Fibroblast of skin of back (primary cell): ENCODE measurements at regions not wholly inside any gene's neighbourhood (a gene's known extent, or its start where the extent isn't known, plus 50 kb on each side); places are given as distances from the start of the nearest gene placed in this dataset.

Experiments used
- DNase-seq: peaks from one replicate; pipeline ENCODE4 v3.0.0-alpha.2; 2013

DNA sequence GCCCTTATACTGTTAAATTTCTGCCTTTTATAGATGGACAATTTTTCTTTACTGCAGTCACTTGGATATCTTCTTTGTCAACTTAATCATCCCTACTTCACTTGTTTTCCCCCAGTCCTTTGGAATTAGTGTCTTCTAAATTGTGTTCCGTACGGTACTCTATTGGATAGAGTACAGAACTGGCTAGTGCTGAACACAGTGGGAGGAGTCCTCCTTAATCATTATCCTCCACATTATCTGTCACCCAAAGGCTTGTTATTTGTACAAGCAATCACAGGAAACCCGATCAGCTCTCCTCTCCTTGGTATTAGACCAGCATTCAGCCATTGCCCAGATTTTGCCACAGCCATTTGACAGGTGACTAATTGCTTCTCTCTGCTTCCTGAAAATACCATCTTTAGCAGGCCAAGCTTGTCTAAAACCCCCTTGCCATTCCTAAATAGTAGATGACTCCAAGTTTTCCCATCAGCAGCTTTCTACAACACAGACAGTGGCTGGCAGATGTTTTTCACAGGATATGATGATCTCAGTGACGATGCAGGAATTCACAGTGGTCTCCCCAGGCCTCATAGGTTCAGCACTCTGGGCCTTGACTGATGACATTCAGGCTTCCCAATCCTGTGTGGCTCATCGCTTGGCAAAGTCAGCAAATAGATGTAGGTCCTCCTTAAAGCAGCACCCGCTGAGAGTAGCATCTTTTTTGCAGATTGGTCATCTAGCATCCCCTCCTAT lies 216.0 kb upstream of the RGS6 start:
- peak; percentile 92 for DNase-seq

DNA sequence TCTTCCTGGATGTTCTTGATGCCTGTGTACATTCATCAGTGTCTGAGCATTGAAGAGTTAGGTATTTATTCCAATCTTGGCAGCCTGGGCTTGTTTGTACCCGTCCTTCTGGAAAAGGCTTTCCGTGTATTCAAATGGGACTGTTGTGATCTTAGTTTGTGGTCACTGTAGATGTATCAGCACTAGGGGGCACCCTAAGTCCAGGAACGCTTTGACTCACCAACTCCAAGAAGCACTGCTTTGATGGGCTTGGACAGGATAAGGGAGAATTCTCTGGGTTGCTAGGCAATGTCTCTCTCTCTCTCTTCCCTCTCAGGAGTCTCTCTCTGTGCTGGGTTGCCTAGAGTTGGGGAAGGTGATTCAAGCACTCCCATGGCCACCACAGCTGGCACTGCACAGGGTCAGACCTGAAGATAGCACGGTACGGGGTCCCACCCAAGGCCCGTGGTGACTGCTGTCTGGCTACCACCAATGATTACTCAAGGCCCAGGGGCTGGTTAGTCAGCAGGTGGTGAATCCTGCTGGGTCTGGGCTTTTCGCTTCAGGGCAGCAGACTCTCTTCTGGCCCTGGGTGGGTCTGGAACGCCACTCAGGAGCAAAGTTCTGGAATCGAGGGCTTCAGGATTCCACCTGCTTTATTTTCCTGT lies 211.1 kb upstream of the RGS6 start:
- peak; percentile 78 for DNase-seq

DNA sequence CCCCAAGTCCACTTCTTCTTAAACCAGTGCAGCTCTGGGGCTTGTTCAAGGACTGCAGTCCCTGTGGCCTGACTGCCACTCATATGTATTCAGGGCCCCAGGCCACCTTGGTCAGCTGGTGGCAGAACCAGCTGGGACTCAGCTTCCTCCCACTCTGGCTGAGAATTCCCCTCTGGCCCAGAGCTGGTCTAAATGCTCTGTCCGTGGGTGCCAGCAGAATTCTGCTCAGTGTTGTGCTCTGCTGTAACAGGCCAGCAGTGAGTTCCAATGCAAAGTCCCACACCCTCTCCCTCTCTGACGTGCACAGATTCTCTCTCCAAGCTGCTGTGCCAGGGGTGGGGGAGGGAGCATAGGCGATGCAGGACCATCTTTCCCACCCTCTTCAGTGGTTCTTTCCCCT lies 210.4 kb upstream of the RGS6 start:
- DNase-seq = no peak

DNA sequence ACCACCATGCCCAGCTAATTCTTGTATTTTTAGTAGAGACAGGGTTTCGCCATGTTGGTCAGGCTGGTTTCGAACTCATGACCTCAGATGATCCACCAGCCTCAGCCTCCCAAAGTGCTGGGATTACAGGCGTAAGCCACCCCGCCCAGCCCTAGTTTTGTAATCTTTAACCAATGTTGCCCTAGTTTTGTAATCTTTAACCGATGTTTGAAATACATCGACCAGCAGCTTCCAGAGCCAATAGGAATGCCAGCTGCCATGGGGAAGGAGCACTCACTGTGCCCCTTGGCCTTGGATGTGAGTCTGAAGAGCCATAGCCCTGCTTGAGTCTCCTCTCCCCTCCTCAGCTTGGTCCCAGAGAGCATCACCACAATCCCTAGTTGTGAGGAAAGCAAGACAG lies 209.3 kb upstream of the RGS6 start:
- no peak for DNase-seq

DNA sequence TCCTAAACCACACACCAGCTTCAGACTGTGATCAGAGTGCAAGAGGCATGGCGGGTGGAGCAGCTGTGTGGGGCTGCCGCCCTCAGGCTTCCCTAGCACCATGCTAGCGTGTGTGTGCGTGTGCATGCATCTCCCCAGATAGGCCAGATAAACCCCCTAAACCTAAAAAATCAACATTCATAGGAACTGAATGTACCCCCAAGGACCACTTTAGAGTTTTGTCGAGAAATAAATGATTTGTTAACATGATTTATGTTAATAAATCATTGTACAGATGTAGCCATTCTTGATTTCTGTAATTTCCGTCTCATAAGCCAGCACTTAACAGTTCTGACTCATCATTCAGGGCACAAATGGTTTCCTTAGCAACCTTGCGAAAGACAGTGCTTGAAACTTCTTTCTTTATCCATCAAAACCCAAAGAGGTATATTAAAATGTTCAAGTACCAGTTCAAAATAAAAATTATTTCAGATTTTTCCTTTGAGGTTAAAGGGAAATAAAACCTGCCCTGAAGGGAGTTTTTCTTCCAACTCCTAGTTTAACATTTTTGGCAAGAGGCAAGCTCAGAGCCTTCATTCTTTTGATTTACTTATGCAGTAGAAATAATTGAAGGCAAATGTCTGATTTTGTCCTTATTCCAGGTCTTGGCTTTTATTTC lies 206.2 kb upstream of the RGS6 start:
- peak; percentile 71 for DNase-seq

DNA sequence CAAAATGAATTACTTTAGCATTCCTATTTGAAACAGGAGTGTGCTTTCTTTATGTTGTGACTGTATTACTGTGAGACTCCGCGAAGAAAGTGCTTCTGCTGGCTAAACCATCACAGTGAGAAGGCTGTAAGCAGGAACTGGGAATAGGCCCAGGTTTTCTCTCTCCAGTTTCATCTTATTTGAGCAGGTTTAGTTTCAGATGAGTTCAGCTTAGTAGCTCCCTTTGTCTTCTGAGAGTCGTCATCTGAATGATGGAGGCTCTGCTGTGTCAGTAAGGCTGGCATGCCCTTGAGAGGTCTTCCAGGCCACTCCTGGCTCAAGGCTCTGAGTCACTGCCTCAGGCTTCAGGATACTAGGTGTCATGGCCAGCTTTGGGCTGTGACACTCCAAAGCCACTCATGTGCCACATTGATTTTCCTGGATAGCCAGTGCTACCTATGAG lies 205.6 kb upstream of the RGS6 start:
- peak; percentile 41 for DNase-seq

DNA sequence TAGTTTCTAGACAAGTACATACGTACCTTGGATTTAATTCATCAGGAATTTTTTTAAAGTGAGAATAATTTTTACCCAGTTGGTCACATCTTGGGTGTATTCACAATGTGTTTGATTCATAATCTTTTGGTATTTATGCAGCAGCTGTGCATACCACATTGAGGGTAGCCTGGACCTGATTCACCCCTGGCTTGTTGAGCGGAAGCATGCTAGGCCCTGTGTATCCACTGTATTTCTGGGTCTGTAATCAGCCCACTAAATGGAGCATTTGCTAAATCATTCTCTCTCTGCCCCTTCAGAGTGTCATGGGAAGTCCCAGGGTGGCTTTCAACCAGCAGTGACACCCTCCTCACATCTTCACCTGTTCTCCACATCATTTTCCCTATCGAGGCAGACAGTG lies 203.8 kb upstream of the RGS6 start:
- peak; percentile 46 for DNase-seq

DNA sequence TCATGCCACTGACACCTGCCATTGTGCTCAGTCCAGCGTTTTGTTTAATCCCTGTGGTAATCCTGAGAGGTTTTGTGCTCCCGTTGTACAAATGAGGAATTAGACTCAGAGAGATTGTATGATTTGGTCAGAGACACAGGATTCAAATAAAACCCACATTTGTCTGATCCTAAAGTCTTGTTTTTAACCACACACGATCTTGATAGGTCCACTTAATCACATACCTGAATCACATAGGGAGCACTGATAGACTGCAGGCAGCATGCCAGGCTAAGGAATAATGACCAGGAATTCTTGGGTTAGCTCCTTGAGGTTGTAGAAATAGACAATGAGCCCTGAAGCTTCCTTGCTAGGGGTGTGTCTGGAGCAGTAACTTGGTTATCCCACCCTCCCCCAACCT lies 202.6 kb upstream of the RGS6 start:
- DNase-seq = no peak

DNA sequence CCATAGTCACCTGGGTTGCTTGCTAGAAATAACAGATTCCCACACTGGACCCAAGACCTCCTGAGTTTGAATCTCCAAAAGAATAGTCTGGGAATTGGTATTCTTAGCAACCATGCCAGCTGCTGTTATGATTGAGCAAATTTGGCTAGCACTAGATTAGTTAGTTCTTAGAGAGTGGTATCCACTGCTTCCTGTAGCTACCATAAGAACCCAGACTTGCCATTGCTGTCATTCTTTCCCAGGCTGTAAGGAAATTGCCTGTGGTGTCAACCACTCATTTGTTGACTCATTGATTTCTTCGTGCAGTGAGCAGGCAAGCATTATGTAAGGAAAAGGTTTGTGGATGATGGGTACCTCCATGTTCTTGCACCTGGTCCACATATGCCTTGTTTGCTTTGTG lies 201.8 kb upstream of the RGS6 start:
- DNase-seq = peak; percentile 66

DNA sequence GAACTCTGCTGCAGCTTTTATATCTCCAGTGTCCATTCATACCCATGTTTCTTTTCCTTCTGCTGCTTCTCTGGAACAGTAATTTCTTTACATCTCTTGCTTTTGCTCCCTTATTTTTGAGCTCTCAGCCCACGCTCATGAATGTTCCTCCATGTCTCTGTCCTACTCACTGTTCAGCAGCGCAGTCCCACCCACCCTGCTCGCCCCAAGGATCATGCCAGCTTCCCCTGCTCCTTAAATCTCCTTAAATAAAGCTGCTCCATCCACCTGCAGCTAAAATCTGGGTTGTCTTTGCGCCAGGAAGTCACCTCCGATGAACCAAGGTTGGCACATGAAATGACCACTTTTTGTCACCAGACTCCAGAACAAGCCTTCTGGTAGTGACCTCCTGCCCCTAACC lies 201.1 kb upstream of the RGS6 start:
- DNase-seq = no peak

DNA sequence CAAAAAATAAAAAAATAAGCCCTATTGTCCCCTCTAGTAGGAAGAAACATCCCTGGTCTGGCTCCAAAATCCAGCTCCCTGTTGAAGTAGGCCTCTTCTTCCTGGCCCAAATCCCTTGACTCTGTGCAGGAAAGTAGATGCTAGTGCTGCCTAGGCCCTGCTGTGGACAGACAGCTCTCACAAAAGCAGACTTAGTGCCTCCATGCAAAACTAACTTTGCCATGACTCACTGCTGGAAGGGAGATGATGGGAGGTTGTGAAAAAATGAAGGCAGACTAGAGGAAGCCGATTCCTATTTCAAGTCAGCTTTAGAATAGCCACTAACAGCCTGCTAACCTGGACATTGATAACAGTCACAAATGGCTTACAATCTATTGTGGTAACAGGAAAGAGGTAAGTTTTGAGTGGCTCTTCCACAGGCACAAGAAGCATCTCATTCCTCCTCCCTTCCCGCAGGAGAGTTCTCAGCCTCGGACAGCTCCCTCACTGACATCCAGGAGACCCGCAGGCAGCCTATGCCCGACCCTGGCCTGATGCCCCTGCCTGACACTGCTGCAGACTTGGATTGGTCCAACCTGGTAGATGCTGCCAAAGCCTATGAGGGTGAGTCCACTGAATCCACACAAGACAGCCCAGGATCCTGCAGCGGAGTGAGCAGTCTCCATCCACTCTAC lies 198.9 kb upstream of the RGS6 start:
- DNase-seq = peak; percentile 78

DNA sequence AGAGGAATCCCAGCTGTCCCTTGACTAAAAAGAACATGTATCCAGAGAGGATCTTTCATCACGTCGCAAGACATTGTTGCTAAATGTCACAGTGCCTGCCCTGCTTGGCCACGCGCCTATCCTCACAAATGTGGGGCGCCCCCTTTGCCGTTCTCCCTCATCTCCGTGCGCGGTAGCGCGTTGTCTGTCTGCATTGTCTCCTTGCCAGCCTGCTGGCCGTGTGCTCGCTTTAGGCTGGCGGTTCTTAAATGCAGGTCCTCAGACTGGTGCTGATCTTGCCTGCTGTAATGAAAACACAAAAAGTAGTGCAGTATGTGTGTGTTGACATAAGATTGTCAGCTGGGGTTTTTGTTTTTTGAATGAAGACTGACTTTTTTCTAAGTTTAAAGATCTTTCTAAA lies 198.2 kb upstream of the RGS6 start:
- no peak for DNase-seq

DNA sequence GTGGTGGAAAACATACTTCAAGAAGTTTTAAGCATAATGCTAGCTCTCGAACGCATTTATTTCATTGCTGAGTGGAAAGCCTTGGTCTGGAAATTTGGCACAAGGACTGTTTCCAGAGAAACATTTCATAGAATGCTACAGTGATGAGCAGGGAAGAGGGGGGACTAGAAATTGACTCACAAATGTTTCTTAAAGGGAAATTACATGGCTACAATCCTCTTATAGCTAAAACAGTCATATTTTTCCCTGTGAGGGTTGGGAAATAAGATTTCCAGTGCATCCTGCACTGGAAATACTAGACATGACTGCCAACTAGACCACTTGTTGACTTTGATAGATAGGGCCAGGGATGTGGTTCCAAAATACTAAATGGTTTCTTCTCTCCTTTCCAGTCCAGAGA lies 197.3 kb upstream of the RGS6 start:
- no peak for DNase-seq

DNA sequence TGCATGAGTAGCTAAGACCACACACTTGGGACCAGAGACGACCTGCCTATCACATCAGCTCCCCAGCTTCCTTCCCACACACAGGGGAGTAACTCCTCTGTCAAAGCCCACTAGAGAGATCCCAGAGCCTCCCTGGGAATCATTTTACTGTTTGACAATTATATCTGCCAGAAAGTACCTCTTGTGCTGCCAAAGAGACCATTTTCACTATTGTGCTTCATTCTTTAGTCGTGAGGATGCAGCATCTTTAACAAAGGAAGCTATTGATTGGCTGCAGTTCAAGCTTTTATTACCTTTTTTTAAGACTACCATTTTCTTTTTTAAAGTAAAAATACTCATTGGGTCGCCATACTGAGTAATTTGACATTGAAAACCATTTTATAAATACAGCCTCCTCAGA lies 194.5 kb upstream of the RGS6 start:
- no peak for DNase-seq

DNA sequence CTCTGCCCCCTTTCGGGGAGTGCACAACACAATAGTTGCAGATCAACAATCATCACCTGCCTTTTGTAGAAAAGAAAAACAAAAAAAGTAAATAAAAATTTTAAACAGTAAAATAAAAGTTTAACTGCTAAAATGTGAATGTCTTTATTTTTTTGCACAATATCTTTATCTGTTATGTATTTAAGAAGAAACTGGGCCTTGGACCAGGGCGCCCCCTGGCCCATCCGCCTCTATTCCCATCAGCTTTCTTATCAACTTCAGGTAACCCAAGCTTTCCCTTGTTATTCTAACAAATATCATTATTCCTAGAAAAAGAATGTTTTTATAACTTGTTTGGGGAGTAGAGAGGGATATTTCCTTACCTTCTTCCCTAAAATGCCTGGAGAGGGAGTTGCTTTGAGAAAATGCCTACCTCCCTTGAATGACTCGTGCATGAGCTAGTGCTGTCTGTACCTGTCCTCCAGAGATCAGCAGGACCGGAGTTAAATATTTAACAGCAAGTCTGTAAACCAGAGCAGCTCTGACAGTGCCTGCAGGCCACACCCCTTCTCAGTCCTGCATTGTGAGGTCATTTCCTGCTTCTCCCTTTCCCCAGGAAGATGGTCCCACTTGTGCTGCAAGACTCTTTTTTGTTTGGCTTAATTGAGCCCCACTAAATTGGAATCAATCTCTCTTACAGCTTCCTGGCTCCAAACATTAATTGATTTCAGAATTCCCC lies 192.8 kb upstream of the RGS6 start:
- peak; percentile 39 for DNase-seq

DNA sequence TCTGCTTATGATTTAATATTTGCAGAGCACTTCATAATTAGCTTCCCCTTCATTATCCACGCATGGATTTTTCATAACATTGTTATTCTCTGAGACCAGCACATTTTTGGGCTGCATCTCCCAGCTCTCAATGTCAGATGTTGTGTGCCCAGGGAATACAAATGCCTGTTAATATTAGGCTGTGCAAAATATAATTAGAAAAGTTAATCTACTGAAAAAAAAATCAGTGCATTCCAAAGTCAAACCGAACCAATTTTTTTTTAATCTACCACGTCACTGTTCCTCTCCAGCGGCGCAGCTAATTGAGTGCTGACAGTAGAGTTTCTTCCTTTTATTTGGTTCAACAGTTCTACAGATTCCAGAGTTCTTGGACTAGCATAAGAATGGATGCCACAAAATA lies 191.0 kb upstream of the RGS6 start:
- no peak for DNase-seq

DNA sequence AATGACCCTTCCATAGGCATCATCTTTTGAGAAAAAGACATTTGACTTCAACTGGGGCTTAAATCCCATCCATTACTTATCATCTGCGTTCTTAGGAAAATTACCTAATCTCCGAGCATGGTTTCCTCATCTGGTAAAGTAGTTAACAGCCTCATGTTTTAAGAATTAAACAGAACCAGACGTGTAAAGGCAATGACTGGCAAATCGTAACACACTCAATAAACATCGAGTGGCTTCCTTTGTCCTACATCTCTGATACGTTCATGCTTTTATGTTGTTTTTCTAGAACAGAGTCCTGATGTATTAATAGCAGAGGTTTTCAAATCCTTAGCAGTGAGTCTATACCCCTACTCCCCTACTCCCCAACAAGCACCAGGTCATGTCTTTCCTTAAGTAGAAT lies 189.7 kb upstream of the RGS6 start:
- peak; percentile 16 for DNase-seq

DNA sequence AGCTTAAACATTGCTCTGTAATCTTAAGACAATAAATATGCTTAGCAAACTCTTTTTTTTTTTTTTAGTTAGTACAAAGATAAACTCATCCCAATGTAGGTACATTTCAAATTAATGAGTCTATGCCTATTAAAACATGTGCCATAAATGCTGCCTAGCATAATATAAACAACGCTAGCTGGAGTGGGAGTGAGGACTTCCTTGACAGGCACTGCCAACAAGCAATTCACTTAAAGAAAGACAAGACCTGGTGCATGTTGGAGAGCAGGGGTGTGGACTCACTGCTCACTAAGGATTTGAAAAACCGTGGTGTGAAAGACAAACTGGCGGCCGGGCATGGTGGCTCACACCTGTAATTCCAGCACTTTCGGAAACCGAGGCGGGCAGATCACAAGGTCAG lies 187.2 kb upstream of the RGS6 start:
- no peak for DNase-seq

DNA sequence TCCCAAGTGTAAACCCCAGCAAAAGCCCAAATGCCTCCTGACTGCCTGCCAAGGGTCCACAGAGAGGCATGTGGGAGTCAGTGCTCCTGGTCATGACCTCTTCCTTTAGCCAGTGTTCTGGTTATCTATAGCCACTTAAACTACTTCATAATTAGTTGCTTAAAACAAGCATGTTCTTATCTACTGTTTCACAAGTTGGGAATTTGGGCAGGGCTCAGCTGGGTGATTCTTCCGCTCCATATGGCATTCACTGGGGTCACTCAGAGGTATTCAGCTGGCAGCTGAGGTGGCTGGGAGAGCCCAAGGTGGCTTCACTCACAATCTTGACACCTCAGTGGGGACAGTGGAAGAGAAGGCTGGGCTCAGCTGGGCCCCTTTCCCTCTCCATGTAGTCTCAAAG lies 184.0 kb upstream of the RGS6 start:
- DNase-seq = no peak

DNA sequence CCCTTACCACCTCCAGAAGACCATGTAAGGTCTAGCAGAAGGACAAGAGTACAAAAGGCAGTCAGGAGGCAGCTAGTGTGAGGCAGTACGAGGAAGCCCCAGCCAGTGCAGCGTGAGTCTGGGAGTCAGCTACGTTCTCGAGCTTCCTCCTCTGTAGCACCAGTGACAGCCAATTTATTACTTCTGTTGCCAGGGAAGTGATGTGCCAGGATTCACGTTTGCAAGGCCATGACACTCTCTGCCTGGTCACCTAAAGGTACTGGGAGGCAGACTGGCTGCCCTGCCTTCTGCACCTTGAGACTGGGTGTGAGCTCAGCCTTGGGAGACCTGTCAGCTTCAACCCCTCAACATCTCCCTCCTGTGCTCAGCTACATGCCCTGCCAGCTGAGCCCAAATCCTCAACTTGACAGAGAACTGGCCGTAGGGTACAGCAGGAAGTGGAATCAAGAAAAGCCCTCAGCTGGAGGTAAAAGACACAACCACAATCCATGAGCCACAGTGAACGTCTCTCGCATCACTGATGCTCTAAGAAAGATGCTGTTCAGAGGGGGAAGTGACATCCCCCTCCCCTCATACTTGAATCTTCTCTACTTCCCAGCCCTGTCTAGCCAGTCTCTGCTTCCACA lies 182.5 kb upstream of the RGS6 start:
- peak; percentile 43 for DNase-seq

DNA sequence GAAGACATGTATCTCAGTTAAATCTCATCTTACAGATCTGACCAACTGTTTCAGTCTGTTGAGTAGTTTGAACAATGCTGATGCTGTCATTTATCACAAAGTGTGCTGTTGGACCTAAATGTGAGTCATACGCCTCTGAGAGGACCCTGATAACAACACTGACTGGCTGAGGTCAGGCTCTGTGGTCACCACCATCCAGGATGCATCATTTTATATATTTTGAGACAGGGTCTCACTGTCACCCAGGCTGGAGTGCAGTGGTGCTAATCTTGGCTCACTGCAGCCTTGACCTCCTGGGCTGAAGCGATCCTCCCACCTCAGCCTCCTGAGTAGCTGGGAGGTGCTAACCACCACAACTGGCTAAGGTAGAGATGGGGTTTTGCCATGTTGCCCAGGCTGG lies 181.0 kb upstream of the RGS6 start:
- DNase-seq = peak; percentile 40

DNA sequence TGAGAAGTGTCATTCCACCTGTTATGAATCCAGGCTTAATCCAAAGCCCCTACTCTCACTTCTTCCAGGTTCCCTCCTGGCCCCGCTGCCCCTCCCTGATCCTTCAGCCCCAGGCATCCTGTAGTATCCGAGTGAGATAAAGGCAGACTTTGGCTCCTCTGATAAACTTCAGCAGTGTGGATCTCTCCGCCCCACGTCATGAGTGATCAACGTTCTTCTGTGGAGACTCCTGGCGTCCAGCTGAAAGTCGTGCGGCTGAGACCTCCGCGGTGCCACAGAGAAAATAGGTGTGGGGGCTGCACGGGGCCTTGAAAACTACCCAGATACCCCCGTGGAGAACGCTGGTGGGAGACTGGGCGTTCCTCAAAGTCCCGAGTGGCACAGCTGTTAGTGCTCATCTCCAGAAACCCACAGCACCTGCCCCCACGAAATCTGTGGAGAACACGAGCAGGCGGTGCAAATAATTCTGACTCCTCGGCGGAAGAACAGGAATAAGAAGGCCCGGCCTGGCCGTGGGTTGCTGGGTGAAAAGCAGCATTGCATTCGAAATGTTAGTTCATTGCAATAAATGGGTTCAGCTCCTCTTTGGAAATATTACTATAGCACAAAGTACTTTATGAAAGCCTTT lies 180.0 kb upstream of the RGS6 start:
- no peak for DNase-seq
